ENCODE measurements at regions not wholly inside any gene's neighbourhood (a gene's known extent, or its start where the extent isn't known, plus 50 kb on each side); places are given as distances from the start of the nearest gene placed in this dataset.

- H3K27ac Mint-ChIP-seq: no peak overlapping the region
- DNase-seq: no peak
- ChIA-PET POLR2A (no interaction called here), CTCF (no interaction called here)
- peaks cover 14% of the 10 kb centered on the region for H3K36me3 Mint-ChIP-seq (ENCODE audit: low read depth)
- peaks cover 10% of the 10 kb centered on the region for H3K9me3 Mint-ChIP-seq
- H3K27me3 Mint-ChIP-seq: no peaks in the 10 kb centered on the region
- H3K4me1 Mint-ChIP-seq (ENCODE audit: low read depth): peaks cover 23% of the 10 kb centered on the region
- ATAC-seq: no peak
- TF ChIP-seq CTCF (IDR thresholded peaks at IDR 0.05): no peak
- intact Hi-C loops (cut with micrococcal nuclease): no loop called here
- no peak overlapping the region for H3K4me3 Mint-ChIP-seq
Observed at GRCh38 chr5:56607074-56607473, 208.3 kb upstream of the MAP3K1 start.

- no peak overlapping the region for H3K27ac Mint-ChIP-seq
- intact Hi-C loops (cut with micrococcal nuclease): no loop called here
- no peaks in the 10 kb centered on the region for H3K27me3 Mint-ChIP-seq
- ChIA-PET CTCF (no interaction called here), POLR2A (no interaction called here)
- DNase-seq (no peak), ATAC-seq (no peak)
- H3K4me3 Mint-ChIP-seq: no peak overlapping the region
- H3K4me1 Mint-ChIP-seq (ENCODE audit: low read depth): peaks cover 16% of the 10 kb centered on the region
- H3K9me3 Mint-ChIP-seq: peaks cover 3% of the 10 kb centered on the region
- no peak for TF ChIP-seq CTCF (IDR thresholded peaks at IDR 0.05)
- H3K36me3 Mint-ChIP-seq (ENCODE audit: low read depth): peaks cover 7% of the 10 kb centered on the region
Observed at GRCh38 chr5:56606192-56606591, 209.2 kb upstream of the MAP3K1 start.

GRCh38 chr5:56605231-56605630 is 210.1 kb upstream of the MAP3K1 start:
- TF ChIP-seq CTCF (IDR thresholded peaks at IDR 0.05): no peak
- peaks cover 7% of the 10 kb centered on the region for H3K4me1 Mint-ChIP-seq (ENCODE audit: low read depth)
- ChIA-PET POLR2A (no interaction called here), CTCF (no interaction called here)
- DNase-seq (no peak), ATAC-seq (no peak)
- H3K36me3 Mint-ChIP-seq (ENCODE audit: low read depth): no peaks in the 10 kb centered on the region
- no peak overlapping the region for H3K27ac Mint-ChIP-seq
- no peaks in the 10 kb centered on the region for H3K27me3 Mint-ChIP-seq
- intact Hi-C loops (cut with micrococcal nuclease): no loop called here
- no peak overlapping the region for H3K4me3 Mint-ChIP-seq
- no peaks in the 10 kb centered on the region for H3K9me3 Mint-ChIP-seq

GRCh38 chr5:56601641-56602071 is 213.7 kb upstream of the MAP3K1 start:
- TF ChIP-seq CTCF (IDR thresholded peaks at IDR 0.05): no peak
- ATAC-seq: no peak
- Mint-ChIP-seq H3K4me1 (ENCODE audit: low read depth) (peaks cover 3% of the 10 kb centered on the region), H3K27ac (no peak overlapping the region), H3K36me3 (ENCODE audit: low read depth) (no peaks in the 10 kb centered on the region), H3K9me3 (no peaks in the 10 kb centered on the region), H3K4me3 (no peak overlapping the region), H3K27me3 (no peaks in the 10 kb centered on the region)
- DNase-seq: no peak
- POLR2A ChIA-PET: no interaction called here
- intact Hi-C loops (cut with micrococcal nuclease): no loop called here
- CTCF ChIA-PET: interaction anchor here (1.5 kb wide), 1 partner anchor 9 kb away, joined by 3 read pairs; no protein-coding TSS in a partner anchor

GRCh38 chr5:56598941-56599340 is 216.4 kb upstream of the MAP3K1 start:
- no peaks in the 10 kb centered on the region for H3K27me3 Mint-ChIP-seq
- ChIA-PET CTCF (no interaction called here), POLR2A (no interaction called here)
- intact Hi-C loops (cut with micrococcal nuclease): no loop called here
- no peak for TF ChIP-seq CTCF (IDR thresholded peaks at IDR 0.05)
- peaks cover 3% of the 10 kb centered on the region for H3K4me1 Mint-ChIP-seq (ENCODE audit: low read depth)
- DNase-seq (no peak), ATAC-seq (no peak)
- no peak overlapping the region for H3K27ac Mint-ChIP-seq
- H3K36me3 Mint-ChIP-seq (ENCODE audit: low read depth): no peaks in the 10 kb centered on the region
- no peak overlapping the region for H3K4me3 Mint-ChIP-seq
- H3K9me3 Mint-ChIP-seq: no peaks in the 10 kb centered on the region

Data from activated CD8-positive, alpha-beta T cell treated with anti-CD3 and anti-CD28 coated beads for 36 hours (primary cell).